ENCODE measurements at regions not wholly inside any gene's neighbourhood (a gene's known extent, or its start where the extent isn't known, plus 50 kb on each side); places are given as distances from the start of the nearest gene placed in this dataset.

- TF ChIP-seq CTCF (conservative IDR thresholded peaks at IDR 0.05; ENCODE audit: low read depth in 2 of 2), result no peak
- TF ChIP-seq NANOG (IDR thresholded peaks at IDR 0.05; ENCODE audit: borderline replicate concordance), result no peak
- TF ChIP-seq CREB1 (CRISPR knock-in tag; IDR thresholded peaks at IDR 0.05; ENCODE audit: low read depth), result no peak
- TF ChIP-seq POLR2AphosphoS5 (IDR thresholded peaks at IDR 0.05; ENCODE audit: low read depth), result no peak
- no peak for TF ChIP-seq EZH2 (IDR thresholded peaks at IDR 0.05; ENCODE audit: low read depth, unreplicated experiment)
- TF ChIP-seq EZH2phosphoT487 (IDR thresholded peaks at IDR 0.05; ENCODE audit: unreplicated experiment), result no peak
- no peak for TF ChIP-seq REST (IDR thresholded peaks at IDR 0.05; ENCODE audit: unreplicated experiment)
- TF ChIP-seq STAT1 (IDR thresholded peaks at IDR 0.05; ENCODE audit: unreplicated experiment), result no peak
- no peak for TF ChIP-seq JUNB (IDR thresholded peaks at IDR 0.05; ENCODE audit: unreplicated experiment)
- TF ChIP-seq, protein P1, sequence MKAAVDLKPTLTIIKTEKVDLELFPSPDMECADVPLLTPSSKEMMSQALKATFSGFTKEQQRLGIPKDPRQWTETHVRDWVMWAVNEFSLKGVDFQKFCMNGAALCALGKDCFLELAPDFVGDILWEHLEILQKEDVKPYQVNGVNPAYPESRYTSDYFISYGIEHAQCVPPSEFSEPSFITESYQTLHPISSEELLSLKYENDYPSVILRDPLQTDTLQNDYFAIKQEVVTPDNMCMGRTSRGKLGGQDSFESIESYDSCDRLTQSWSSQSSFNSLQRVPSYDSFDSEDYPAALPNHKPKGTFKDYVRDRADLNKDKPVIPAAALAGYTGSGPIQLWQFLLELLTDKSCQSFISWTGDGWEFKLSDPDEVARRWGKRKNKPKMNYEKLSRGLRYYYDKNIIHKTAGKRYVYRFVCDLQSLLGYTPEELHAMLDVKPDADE (IDR thresholded peaks at IDR 0.05), result no peak
- TF ChIP-seq ZNF114 (CRISPR knock-in tag; IDR thresholded peaks at IDR 0.05), result no peak
- TF ChIP-seq, protein P2, sequence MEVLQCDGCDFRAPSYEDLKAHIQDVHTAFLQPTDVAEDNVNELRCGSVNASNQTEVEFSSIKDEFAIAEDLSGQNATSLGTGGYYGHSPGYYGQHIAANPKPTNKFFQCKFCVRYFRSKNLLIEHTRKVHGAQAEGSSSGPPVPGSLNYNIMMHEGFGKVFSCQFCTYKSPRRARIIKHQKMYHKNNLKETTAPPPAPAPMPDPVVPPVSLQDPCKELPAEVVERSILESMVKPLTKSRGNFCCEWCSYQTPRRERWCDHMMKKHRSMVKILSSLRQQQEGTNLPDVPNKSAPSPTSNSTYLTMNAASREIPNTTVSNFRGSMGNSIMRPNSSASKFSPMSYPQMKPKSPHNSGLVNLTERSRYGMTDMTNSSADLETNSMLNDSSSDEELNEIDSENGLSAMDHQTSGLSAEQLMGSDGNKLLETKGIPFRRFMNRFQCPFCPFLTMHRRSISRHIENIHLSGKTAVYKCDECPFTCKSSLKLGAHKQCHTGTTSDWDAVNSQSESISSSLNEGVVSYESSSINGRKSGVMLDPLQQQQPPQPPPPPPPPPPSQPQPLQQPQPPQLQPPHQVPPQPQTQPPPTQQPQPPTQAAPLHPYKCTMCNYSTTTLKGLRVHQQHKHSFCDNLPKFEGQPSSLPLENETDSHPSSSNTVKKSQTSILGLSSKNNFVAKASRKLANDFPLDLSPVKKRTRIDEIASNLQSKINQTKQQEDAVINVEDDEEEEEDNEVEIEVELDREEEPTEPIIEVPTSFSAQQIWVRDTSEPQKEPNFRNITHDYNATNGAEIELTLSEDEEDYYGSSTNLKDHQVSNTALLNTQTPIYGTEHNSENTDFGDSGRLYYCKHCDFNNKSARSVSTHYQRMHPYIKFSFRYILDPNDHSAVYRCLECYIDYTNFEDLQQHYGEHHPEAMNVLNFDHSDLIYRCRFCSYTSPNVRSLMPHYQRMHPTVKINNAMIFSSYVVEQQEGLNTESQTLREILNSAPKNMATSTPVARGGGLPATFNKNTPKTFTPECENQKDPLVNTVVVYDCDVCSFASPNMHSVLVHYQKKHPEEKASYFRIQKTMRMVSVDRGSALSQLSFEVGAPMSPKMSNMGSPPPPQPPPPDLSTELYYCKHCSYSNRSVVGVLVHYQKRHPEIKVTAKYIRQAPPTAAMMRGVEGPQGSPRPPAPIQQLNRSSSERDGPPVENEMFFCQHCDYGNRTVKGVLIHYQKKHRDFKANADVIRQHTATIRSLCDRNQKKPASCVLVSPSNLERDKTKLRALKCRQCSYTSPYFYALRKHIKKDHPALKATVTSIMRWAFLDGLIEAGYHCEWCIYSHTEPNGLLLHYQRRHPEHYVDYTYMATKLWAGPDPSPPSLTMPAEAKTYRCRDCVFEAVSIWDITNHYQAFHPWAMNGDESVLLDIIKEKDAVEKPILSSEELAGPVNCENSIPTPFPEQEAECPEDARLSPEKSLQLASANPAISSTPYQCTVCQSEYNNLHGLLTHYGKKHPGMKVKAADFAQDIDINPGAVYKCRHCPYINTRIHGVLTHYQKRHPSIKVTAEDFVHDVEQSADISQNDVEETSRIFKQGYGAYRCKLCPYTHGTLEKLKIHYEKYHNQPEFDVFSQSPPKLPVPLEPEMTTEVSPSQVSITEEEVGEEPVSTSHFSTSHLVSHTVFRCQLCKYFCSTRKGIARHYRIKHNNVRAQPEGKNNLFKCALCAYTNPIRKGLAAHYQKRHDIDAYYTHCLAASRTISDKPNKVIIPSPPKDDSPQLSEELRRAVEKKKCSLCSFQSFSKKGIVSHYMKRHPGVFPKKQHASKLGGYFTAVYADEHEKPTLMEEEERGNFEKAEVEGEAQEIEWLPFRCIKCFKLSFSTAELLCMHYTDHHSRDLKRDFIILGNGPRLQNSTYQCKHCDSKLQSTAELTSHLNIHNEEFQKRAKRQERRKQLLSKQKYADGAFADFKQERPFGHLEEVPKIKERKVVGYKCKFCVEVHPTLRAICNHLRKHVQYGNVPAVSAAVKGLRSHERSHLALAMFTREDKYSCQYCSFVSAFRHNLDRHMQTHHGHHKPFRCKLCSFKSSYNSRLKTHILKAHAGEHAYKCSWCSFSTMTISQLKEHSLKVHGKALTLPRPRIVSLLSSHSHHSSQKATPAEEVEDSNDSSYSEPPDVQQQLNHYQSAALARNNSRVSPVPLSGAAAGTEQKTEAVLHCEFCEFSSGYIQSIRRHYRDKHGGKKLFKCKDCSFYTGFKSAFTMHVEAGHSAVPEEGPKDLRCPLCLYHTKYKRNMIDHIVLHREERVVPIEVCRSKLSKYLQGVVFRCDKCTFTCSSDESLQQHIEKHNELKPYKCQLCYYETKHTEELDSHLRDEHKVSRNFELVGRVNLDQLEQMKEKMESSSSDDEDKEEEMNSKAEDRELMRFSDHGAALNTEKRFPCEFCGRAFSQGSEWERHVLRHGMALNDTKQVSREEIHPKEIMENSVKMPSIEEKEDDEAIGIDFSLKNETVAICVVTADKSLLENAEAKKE (CRISPR knock-in tag; IDR thresholded peaks at IDR 0.05), result no peak
- TF ChIP-seq ZNF331 (CRISPR knock-in tag; IDR thresholded peaks at IDR 0.05; ENCODE audit: low read depth), result no peak
Observed at GRCh38 chr12:72746048-72746447, 473.9 kb downstream of the TRHDE start.

All from GM23338 (cell line).